Caco-2 (cell line): ENCODE measurements at regions not wholly inside any gene's neighbourhood (a gene's known extent, or its start where the extent isn't known, plus 50 kb on each side); places are given as distances from the start of the nearest gene placed in this dataset.

Source experiments
- BruUV-seq: library from RNA; stranded (reverse); fragments of 400-500 nt; replicated peaks from 2 replicates; lab custom pipeline; 2021; lab: Mats Ljungman, UMichigan
- CTCF ChIA-PET: fragments of 300-600 bp; sonication (Branson Sonifier 250); formaldehyde crosslinking; loops from one replicate; lab custom pipeline; 2022; ENCODE audit warnings: antibody characterized with exemption; lab: Charles Lee
- POLR2A ChIA-PET: fragments of 300-600 bp; sonication (Branson Sonifier 250); formaldehyde crosslinking; loops from one replicate; lab custom pipeline; 2022; ENCODE audit warnings: antibody characterized with exemption; lab: Charles Lee
- DNase-seq, 2 experiments: peaks; one replicate each; pipeline versions ENCODE4 v3.0.0 to v3.0.0-alpha.2; 2020 to 2022
- H3K27me3 ChIP-seq: replicated peaks from 2 replicates; pipeline ENCODE4 v1.6.0; 2011; ENCODE audit warnings: low read length; ENCODE audit not compliant: control insufficient read depth, insufficient read depth
- H3K36me3 ChIP-seq: 2 replicates; pipeline ENCODE4 v1.5.1; 2011; ENCODE audit warnings: low read length; ENCODE audit not compliant: control insufficient read depth, insufficient read depth
- H3K4me1 ChIP-seq: fragments of 250-450 bp; sonication (Bioruptor Pico); 2 replicates; pipeline ENCODE4 v1.5.1; 2020; ENCODE audit warnings: mild to moderate bottlenecking
- H3K4me3 ChIP-seq: 2 replicates; pipeline ENCODE4 v1.5.1; 2011; ENCODE audit warnings: low read depth, mild to moderate bottlenecking, control low read depth, low read length
- H3K9me3 ChIP-seq: fragments of 250-450 bp; sonication (Bioruptor Pico); 2 replicates; pipeline ENCODE4 v1.5.1; 2020; ENCODE audit warnings: mild to moderate bottlenecking, moderate library complexity
- H3K27ac Mint-ChIP-seq: one replicate; pipeline ENCODE4 v1.8.0; 2022; ENCODE audit warnings: mixed read lengths; ENCODE audit not compliant: unreplicated experiment
- H3K27me3 Mint-ChIP-seq: one replicate; pipeline ENCODE4 v1.8.0; 2022; ENCODE audit warnings: mixed read lengths; ENCODE audit not compliant: insufficient read depth, unreplicated experiment
- H3K36me3 Mint-ChIP-seq: one replicate; pipeline ENCODE4 v1.8.0; 2022; ENCODE audit warnings: mild to moderate bottlenecking, mixed read lengths; ENCODE audit not compliant: insufficient read depth, unreplicated experiment
- H3K4me1 Mint-ChIP-seq: one replicate; pipeline ENCODE4 v1.8.0; 2022; ENCODE audit warnings: low read depth, mixed read lengths; ENCODE audit not compliant: unreplicated experiment
- H3K4me3 Mint-ChIP-seq: one replicate; pipeline ENCODE4 v1.8.0; 2022; ENCODE audit warnings: mild to moderate bottlenecking, moderate library complexity, mixed read lengths; ENCODE audit not compliant: unreplicated experiment
- H3K9me3 Mint-ChIP-seq: one replicate; pipeline ENCODE4 v1.8.0; 2022; ENCODE audit warnings: mixed read lengths; ENCODE audit not compliant: unreplicated experiment
- intact Hi-C: fragments of 100-400 bp; cut with micrococcal nuclease; formaldehyde crosslinking; loops from one replicate; pipeline ENCODE4 v1.10.0; 2022; ENCODE audit not compliant: unreplicated experiment
- TF ChIP-seq, protein P1 (sequence below), 2 experiments: fragments of 200-600 bp in 1 of 2; IDR thresholded peaks; 1 replicate in 1 of 2; 2 replicates in 1 of 2; pipeline versions ENCODE4 v1.5.1 to v1.8.0; 2011 to 2022; ENCODE audit warnings: antibody characterized with exemption in 1 of 2, control low read depth in 1 of 2, inconsistent platforms in 1 of 2, low read depth in 1 of 2, low read length in 1 of 2, mild to moderate bottlenecking in 1 of 2, moderate library complexity in 1 of 2; ENCODE audit not compliant: insufficient read depth in 1 of 2, severe bottlenecking in 1 of 2, unreplicated experiment in 1 of 2

DNA sequence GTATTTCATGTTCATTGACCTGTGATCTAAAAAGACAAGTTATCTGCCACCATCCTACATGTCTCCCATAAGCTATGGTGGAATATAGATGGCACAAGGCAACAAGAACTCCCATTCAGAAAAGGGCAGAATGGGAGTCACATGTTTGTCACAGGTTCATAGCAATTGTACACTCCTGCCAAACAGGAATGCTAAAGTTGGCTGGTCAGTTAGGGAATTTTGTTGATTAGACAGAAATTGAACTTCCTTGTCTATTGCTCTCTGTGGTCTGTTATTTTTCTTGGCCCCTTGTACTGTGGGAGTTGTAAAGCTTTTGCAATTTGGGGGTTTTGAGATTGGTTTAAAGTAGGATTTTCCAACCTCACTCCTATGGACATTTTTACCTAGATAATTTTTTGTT lies 101.7 kb upstream of the SOD3 start:
- H3K9me3 ChIP-seq, result no peaks in the 10 kb centered on the region
- POLR2A ChIA-PET, result no interaction called here
- no peak overlapping the region for H3K27ac Mint-ChIP-seq
- BruUV-seq, result no TSS peak
- no peak overlapping the region for H3K4me3 Mint-ChIP-seq
- no peaks in the 10 kb centered on the region for H3K27me3 ChIP-seq
- H3K27me3 Mint-ChIP-seq, result no peaks in the 10 kb centered on the region
- CTCF ChIA-PET, result no interaction called here
- no peaks in the 10 kb centered on the region for H3K9me3 Mint-ChIP-seq
- no peaks in the 10 kb centered on the region for H3K36me3 ChIP-seq
- no peak overlapping the region for H3K4me3 ChIP-seq
- peaks cover 6% of the 10 kb centered on the region for H3K36me3 Mint-ChIP-seq
- no peaks in the 10 kb centered on the region for H3K4me1 ChIP-seq
- intact Hi-C loops, result no loop called here
- H3K4me1 Mint-ChIP-seq, result peaks cover 7% of the 10 kb centered on the region
- DNase-seq, result no peak
- TF ChIP-seq, protein P1, sequence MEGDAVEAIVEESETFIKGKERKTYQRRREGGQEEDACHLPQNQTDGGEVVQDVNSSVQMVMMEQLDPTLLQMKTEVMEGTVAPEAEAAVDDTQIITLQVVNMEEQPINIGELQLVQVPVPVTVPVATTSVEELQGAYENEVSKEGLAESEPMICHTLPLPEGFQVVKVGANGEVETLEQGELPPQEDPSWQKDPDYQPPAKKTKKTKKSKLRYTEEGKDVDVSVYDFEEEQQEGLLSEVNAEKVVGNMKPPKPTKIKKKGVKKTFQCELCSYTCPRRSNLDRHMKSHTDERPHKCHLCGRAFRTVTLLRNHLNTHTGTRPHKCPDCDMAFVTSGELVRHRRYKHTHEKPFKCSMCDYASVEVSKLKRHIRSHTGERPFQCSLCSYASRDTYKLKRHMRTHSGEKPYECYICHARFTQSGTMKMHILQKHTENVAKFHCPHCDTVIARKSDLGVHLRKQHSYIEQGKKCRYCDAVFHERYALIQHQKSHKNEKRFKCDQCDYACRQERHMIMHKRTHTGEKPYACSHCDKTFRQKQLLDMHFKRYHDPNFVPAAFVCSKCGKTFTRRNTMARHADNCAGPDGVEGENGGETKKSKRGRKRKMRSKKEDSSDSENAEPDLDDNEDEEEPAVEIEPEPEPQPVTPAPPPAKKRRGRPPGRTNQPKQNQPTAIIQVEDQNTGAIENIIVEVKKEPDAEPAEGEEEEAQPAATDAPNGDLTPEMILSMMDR (IDR thresholded peaks at IDR 0.05; ENCODE audit: insufficient read depth in 1 of 2, low read depth in 1 of 2, low read length in 1 of 2, severe bottlenecking in 1 of 2, unreplicated experiment in 1 of 2), result no peak

DNA sequence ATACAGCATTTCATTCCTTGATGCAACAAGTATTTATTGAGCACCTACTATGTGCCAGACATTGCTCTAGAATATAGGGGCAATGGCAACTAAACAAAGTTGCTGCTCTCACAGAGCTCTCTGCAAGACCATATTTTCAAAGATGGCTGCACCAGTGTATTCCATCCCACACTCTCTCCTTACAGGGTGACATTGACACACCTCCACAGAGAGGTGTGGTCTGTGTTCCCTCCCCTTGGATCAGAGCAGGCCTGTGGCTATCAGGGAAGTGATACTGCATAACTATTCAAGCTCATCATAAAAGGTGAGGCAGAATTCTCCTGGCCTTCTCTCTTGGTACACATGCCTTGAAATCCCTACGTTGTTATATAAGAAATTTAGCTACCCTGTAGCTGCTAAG lies 95.3 kb upstream of the SOD3 start:
- CTCF ChIA-PET, result no interaction called here
- H3K27ac Mint-ChIP-seq, result no peak overlapping the region

DNA sequence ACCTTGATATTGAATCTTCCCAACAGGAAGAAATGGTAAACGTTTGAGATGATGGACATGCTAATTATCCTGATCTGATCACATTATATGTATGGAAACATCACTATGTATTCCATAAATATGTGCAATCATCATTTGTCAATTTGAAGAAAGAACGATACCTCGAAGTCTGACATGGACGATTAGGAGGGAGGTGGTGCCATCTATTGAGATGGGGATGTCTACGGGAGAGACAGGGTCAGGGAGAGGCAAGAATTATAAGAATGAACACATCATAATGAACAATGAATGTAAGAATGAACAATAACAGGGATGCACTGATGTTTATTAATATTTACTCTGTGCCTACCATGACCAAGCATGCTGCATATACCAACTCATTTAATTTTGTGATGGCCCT lies 93.7 kb upstream of the SOD3 start:
- no peaks in the 10 kb centered on the region for H3K4me1 Mint-ChIP-seq
- TF ChIP-seq, protein P1 (IDR thresholded peaks at IDR 0.05; ENCODE audit: insufficient read depth in 1 of 2, low read depth in 1 of 2, low read length in 1 of 2, severe bottlenecking in 1 of 2, unreplicated experiment in 1 of 2), result peak in 1 of 2 experiments; percentile 27
- Histone ChIP-seq H3K4me3 (no peak overlapping the region), H3K27me3 (no peaks in the 10 kb centered on the region), H3K36me3 (no peaks in the 10 kb centered on the region), H3K4me1 (no peaks in the 10 kb centered on the region), H3K9me3 (no peaks in the 10 kb centered on the region)
- H3K36me3 Mint-ChIP-seq, result no peaks in the 10 kb centered on the region
- POLR2A ChIA-PET, result no interaction called here
- no peak overlapping the region for H3K4me3 Mint-ChIP-seq
- intact Hi-C loops, result loop anchor here (1.0 kb wide), 1 partner anchor 213 kb away; no protein-coding TSS in a partner anchor
- DNase-seq, result no peak
- BruUV-seq, result no TSS peak
- no peaks in the 10 kb centered on the region for H3K27me3 Mint-ChIP-seq
- H3K9me3 Mint-ChIP-seq, result no peaks in the 10 kb centered on the region
- CTCF ChIA-PET, result no interaction called here
- no peak overlapping the region for H3K27ac Mint-ChIP-seq

More for the DNA sequence above, 95.3 kb upstream of the SOD3 start:
- intact Hi-C loops, result no loop called here
- Mint-ChIP-seq H3K4me1 (no peaks in the 10 kb centered on the region), H3K36me3 (no peaks in the 10 kb centered on the region), H3K4me3 (no peak overlapping the region), H3K9me3 (no peaks in the 10 kb centered on the region), H3K27me3 (no peaks in the 10 kb centered on the region)
- POLR2A ChIA-PET, result no interaction called here
- Histone ChIP-seq H3K36me3 (no peaks in the 10 kb centered on the region), H3K27me3 (no peaks in the 10 kb centered on the region), H3K9me3 (no peaks in the 10 kb centered on the region), H3K4me3 (no peak overlapping the region), H3K4me1 (no peaks in the 10 kb centered on the region)
- TF ChIP-seq, protein P1 (IDR thresholded peaks at IDR 0.05; ENCODE audit: insufficient read depth in 1 of 2, low read depth in 1 of 2, low read length in 1 of 2, severe bottlenecking in 1 of 2, unreplicated experiment in 1 of 2), result no peak
- no TSS peak for BruUV-seq
- no peak for DNase-seq
